OCI-LY7 (cell line): ENCODE measurements at regions not wholly inside any gene's neighbourhood (a gene's known extent, or its start where the extent isn't known, plus 50 kb on each side); places are given as distances from the start of the nearest gene placed in this dataset.

Experiments used
- CTCF ChIP-seq: fragments of 200-600 bp; sonication (generic); conservative IDR thresholded peaks from 2 replicates; pipeline ENCODE4 v1.5.1; 2014; ENCODE audit warnings: mild to moderate bottlenecking, antibody characterized with exemption, low read length, moderate library complexity, mixed read lengths
- EZH2phosphoT487 ChIP-seq: fragments of 200-600 bp; sonication (generic); IDR thresholded peaks from 2 replicates; pipeline ENCODE4 v1.6.1; 2018; ENCODE audit warnings: low read depth, borderline replicate concordance, mild to moderate bottlenecking, mixed run types, antibody characterized with exemption, low read length, moderate library complexity, mixed read lengths

- TF ChIP-seq CTCF (no peak), EZH2phosphoT487 (no peak)
Observed at GRCh38 chr11:91129596-91129995, 906.7 kb upstream of the CHORDC1 start.
